ENCODE measurements at regions not wholly inside any gene's neighbourhood (a gene's known extent, or its start where the extent isn't known, plus 50 kb on each side); places are given as distances from the start of the nearest gene placed in this dataset.

DNA sequence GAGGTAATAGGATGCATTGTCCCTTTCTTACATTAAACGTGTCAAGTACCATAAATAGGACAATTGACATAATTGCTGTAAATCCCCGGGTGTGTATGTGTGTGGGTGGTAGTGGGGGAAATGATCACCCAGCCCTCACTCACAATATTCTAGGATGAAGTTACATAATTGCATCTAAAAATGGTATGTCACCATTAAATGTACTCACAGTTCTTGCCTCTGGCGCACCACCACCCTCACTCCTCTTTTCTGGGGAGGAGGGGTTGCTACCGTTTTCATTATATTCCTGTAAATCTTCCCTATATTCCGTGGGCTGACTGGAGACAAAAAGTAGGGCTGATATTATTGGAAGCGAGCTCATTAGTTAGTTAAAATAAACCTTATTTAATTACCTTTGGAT, 563.8 kb downstream of the TLR4 start:
- no peak overlapping the region for H3K4me3 ChIP-seq
- H3K27me3 ChIP-seq, result no peaks in the 10 kb centered on the region
- H3K27ac ChIP-seq, result no peak overlapping the region
- TF ChIP-seq POLR2A (IDR thresholded peaks at IDR 0.05) (no peak), EP300 (IDR thresholded peaks at IDR 0.05) (no peak), POLR2AphosphoS5 (IDR thresholded peaks at IDR 0.05) (no peak)
- TF ChIP-seq, protein P1, sequence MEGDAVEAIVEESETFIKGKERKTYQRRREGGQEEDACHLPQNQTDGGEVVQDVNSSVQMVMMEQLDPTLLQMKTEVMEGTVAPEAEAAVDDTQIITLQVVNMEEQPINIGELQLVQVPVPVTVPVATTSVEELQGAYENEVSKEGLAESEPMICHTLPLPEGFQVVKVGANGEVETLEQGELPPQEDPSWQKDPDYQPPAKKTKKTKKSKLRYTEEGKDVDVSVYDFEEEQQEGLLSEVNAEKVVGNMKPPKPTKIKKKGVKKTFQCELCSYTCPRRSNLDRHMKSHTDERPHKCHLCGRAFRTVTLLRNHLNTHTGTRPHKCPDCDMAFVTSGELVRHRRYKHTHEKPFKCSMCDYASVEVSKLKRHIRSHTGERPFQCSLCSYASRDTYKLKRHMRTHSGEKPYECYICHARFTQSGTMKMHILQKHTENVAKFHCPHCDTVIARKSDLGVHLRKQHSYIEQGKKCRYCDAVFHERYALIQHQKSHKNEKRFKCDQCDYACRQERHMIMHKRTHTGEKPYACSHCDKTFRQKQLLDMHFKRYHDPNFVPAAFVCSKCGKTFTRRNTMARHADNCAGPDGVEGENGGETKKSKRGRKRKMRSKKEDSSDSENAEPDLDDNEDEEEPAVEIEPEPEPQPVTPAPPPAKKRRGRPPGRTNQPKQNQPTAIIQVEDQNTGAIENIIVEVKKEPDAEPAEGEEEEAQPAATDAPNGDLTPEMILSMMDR (IDR thresholded peaks at IDR 0.05), result no peak
- WGBS, 2 donors, result 76 to 86% methylated on average over 6 of the region's 6 CpGs
- intact Hi-C loops (cut with DNase I), result no loop called here
- H3K4me1 ChIP-seq, result no peaks in the 10 kb centered on the region
- no peaks in the 10 kb centered on the region for H3K36me3 ChIP-seq
- DNase-seq, result no peak
- H3K9me3 ChIP-seq, result no peaks in the 10 kb centered on the region

DNA sequence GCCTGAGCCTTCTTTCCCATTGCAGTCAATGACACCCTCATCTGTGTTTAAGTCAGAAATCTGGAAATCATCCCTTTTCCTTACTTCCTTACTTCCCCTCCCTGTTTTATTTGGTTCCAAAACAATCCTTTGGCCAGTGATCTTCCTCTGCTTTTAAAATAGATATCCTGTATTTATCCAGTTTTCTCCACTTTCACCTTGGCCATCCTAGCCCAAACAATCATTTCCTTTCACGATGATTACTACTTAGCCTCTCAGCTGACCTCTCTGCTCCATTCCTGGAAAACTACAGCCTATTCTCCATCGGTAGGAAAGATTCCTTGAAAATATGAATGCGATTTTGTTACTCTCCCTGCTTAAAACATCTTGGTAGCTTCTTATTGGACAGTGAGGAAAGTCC, 565.4 kb downstream of the TLR4 start:
- H3K36me3 ChIP-seq, result no peaks in the 10 kb centered on the region
- H3K9me3 ChIP-seq, result no peaks in the 10 kb centered on the region
- H3K4me1 ChIP-seq, result no peaks in the 10 kb centered on the region
- intact Hi-C loops (cut with DNase I), result no loop called here
- DNase-seq, result no peak
- no peak overlapping the region for H3K27ac ChIP-seq
- no peak overlapping the region for H3K4me3 ChIP-seq
- TF ChIP-seq POLR2A (IDR thresholded peaks at IDR 0.05) (no peak), EP300 (IDR thresholded peaks at IDR 0.05) (no peak)
- 59 to 83% methylated on average over 3 of the region's 3 CpGs for WGBS, 2 donors
- no peaks in the 10 kb centered on the region for H3K27me3 ChIP-seq

DNA sequence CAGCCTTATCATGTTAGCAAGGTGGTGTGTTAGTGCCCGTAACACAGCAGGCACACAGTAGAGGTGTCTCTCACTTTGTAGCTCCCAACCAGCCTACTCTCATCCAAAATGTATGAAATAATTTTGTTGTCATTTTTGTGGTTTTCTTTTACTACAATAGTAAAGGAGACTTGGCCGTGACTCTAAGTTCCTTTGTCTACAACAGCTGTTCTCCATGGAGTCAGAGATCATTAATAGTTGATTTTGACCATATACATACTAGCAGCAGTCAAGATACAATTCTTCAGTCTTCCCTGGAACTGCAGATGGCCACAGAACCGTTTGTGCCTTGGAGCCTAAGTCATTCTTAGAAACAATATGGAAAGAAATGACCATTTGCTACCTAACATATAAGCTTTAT, 567.1 kb downstream of the TLR4 start:
- H3K36me3 ChIP-seq, result no peaks in the 10 kb centered on the region
- WGBS, 2 donors, result 64% methylated on average over 3 of the region's 3 CpGs
- no peaks in the 10 kb centered on the region for H3K4me1 ChIP-seq
- no peaks in the 10 kb centered on the region for H3K27me3 ChIP-seq
- DNase-seq, result no peak
- intact Hi-C loops (cut with DNase I), result no loop called here
- no peak overlapping the region for H3K27ac ChIP-seq
- H3K9me3 ChIP-seq, result no peaks in the 10 kb centered on the region
- no peak overlapping the region for H3K4me3 ChIP-seq
- TF ChIP-seq, protein P1 (IDR thresholded peaks at IDR 0.05), result no peak
- TF ChIP-seq POLR2A (IDR thresholded peaks at IDR 0.05) (no peak), EP300 (IDR thresholded peaks at IDR 0.05) (no peak), POLR2AphosphoS5 (IDR thresholded peaks at IDR 0.05) (no peak)

DNA sequence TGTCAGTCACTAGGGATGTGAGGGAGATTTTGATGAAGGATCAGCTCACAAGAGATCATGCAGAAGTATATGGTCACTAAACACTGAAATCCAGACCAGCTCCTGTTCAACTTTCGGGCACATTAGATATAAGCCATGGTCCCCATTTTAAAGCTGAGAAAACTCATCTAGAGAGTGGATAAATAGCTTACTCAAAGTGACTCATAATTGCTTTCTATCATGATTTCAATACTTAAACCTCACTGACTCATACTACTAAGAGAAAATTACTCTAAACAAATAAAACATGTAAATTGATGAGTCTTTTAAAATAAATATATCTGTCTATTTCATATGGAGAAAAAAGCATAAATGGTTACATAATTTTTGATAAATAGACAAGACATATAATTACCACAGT, 567.7 kb downstream of the TLR4 start:
- DNase-seq, result no peak
- H3K4me3 ChIP-seq, result no peak overlapping the region
- no peaks in the 10 kb centered on the region for H3K9me3 ChIP-seq
- no peak for TF ChIP-seq EP300 (IDR thresholded peaks at IDR 0.05)
- TF ChIP-seq POLR2A (IDR thresholded peaks at IDR 0.05), result no peak
- TF ChIP-seq POLR2AphosphoS5 (IDR thresholded peaks at IDR 0.05), result no peak
- TF ChIP-seq, protein P1 (IDR thresholded peaks at IDR 0.05), result no peak
- H3K27ac ChIP-seq, result no peak overlapping the region
- H3K4me1 ChIP-seq, result no peaks in the 10 kb centered on the region
- intact Hi-C loops (cut with DNase I), result no loop called here
- no peaks in the 10 kb centered on the region for H3K36me3 ChIP-seq
- no peaks in the 10 kb centered on the region for H3K27me3 ChIP-seq
- WGBS, 2 donors, result 86 to 89% methylated on average over 1 of the region's 1 CpG

DNA sequence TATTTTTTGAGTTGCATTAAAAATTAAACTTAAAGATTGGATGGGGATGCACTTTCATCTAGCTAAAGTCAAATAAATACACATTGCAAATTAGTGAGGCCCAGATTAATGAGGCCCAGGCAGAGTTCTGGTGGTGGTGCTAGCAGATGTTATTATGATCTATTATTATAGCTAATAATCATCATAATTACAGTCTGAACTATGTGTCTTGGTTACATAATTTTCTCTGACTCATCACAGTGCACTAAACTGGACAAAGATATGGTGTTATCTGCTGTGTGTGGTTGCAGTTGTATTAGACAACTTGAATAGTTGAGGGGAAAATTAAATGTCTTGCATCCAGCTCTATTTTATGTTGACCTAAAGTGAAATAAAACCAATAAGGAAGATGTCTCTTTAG, 568.8 kb downstream of the TLR4 start:
- TF ChIP-seq, protein P1 (IDR thresholded peaks at IDR 0.05), result no peak
- no peak for TF ChIP-seq POLR2A (IDR thresholded peaks at IDR 0.05)
- TF ChIP-seq EP300 (IDR thresholded peaks at IDR 0.05), result no peak
- TF ChIP-seq POLR2AphosphoS5 (IDR thresholded peaks at IDR 0.05), result no peak
- Histone ChIP-seq H3K27me3 (no peaks in the 10 kb centered on the region), H3K36me3 (no peaks in the 10 kb centered on the region), H3K27ac (no peak overlapping the region), H3K9me3 (no peaks in the 10 kb centered on the region), H3K4me1 (no peaks in the 10 kb centered on the region), H3K4me3 (no peak overlapping the region)
- DNase-seq, result no peak
- intact Hi-C loops (cut with DNase I), result no loop called here
